Neuron (in vitro differentiated cells): ENCODE measurements at regions not wholly inside any gene's neighbourhood (a gene's known extent, or its start where the extent isn't known, plus 50 kb on each side); places are given as distances from the start of the nearest gene placed in this dataset.

Experiments
- H2AFZ ChIP-seq: one replicate; pipeline ENCODE4 v1.6.1; 2013; ENCODE audit warnings: low read depth, mild to moderate bottlenecking, inconsistent platforms, low read length, moderate library complexity
- H3K27me3 ChIP-seq: one replicate; pipeline ENCODE4 v1.6.1; 2013; ENCODE audit warnings: low read length; ENCODE audit not compliant: insufficient read depth
- H3K36me3 ChIP-seq: one replicate; pipeline ENCODE4 v1.6.1; 2013; ENCODE audit warnings: low read length; ENCODE audit not compliant: insufficient read depth
- H3K4me1 ChIP-seq: one replicate; pipeline ENCODE4 v1.6.1; 2013; ENCODE audit warnings: low read length; ENCODE audit not compliant: insufficient read depth
- H3K4me3 ChIP-seq: 2 replicates; pipeline ENCODE4 v1.5.1; 2013; ENCODE audit warnings: mild to moderate bottlenecking, low read length, moderate library complexity
- H3K9me3 ChIP-seq: one replicate; pipeline ENCODE4 v1.6.1; 2013; ENCODE audit warnings: low read length

DNA sequence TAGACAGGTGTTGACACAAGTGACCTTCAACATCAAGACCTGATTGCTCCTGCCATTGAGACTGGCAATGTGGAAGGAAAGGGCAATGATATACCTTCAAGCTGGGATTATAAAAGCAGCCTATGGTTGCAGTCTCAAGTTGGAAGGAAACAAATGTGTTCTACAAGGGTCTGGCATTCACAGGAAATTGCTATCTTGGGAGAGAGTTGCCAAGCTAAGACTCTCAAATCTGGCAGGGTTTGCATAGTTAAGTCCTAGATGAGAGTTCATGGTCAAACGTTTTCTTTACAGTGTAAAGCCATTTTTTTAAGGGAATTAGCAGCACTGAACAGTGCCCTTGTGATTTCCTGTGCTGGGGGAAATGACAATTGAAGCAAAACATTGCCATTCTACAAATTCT, 546.9 kb upstream of the CFAP20DC start:
- H2AFZ ChIP-seq = no peak overlapping the region
- peaks cover under 1% of the 10 kb centered on the region for H3K27me3 ChIP-seq
- H3K36me3 ChIP-seq = no peaks in the 10 kb centered on the region
- no peaks in the 10 kb centered on the region for H3K4me1 ChIP-seq
- H3K4me3 ChIP-seq = no peak overlapping the region
- H3K9me3 ChIP-seq = peaks cover 4% of the 10 kb centered on the region

DNA sequence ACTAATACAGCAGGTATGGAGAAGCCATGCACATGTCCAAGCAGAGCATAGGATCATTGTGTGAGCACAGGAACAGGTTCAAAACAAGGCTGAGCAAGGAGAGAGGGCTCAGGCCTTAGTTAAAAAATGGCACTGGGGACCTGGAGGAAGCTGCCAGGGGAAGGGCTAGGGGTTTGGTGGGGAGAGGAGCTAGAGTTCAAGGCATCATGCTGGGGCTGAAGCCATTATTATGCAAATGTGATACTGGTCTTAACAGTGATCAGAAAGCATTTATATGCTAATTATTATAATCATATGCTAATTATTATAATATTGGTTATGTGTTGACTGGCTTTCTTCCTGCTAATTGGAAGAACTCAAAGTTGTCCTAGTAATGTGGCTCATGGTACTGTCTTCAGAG, 546.0 kb upstream of the CFAP20DC start:
- Histone ChIP-seq H3K4me1 (no peaks in the 10 kb centered on the region), H2AFZ (no peak overlapping the region), H3K4me3 (no peak overlapping the region), H3K27me3 (no peaks in the 10 kb centered on the region), H3K9me3 (peaks cover 4% of the 10 kb centered on the region), H3K36me3 (no peaks in the 10 kb centered on the region)

DNA sequence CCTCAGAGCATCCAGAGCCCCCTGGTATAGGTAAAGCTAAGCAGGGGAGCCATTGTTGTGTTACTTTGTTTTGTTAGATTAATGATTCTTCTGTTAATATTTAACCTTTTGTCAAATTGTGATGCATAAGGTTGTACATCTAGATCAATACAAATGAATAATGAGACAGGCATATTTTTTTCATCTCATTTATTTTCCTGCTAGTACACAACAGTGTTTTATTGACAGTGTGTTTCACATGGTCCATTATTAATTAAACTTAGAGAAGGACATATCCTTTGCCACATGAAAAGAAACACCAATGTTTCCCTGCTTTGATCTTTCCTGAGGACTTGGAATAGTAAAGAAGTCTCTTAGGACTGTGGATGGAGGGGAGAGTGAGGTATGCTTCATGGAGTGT, 543.6 kb upstream of the CFAP20DC start:
- Histone ChIP-seq H3K36me3 (no peaks in the 10 kb centered on the region), H3K4me3 (no peak overlapping the region), H3K9me3 (peaks cover 4% of the 10 kb centered on the region), H2AFZ (no peak overlapping the region), H3K4me1 (no peaks in the 10 kb centered on the region), H3K27me3 (no peaks in the 10 kb centered on the region)

DNA sequence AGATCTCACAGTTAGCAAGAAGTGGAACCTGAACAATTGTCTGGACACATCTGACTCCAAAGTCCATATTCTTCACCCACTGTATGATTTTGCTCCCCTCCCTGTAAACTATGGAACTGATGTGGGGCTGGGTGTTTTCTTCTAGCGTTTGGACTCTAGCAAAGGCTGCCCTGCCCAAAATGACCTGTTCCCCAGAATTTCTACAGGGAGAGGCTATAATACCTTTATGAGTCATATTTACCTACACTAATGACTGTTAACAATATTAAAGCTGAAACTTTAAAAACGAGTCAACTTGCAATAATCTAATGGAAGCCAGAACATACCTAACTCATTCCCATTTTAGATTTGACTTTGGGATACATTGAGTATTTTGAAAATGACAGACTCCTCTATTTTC, 531.2 kb upstream of the CFAP20DC start:
- Histone ChIP-seq H3K9me3 (no peaks in the 10 kb centered on the region), H3K4me1 (no peaks in the 10 kb centered on the region), H3K4me3 (no peak overlapping the region), H3K27me3 (peaks cover 4% of the 10 kb centered on the region), H2AFZ (no peak overlapping the region), H3K36me3 (no peaks in the 10 kb centered on the region)

DNA sequence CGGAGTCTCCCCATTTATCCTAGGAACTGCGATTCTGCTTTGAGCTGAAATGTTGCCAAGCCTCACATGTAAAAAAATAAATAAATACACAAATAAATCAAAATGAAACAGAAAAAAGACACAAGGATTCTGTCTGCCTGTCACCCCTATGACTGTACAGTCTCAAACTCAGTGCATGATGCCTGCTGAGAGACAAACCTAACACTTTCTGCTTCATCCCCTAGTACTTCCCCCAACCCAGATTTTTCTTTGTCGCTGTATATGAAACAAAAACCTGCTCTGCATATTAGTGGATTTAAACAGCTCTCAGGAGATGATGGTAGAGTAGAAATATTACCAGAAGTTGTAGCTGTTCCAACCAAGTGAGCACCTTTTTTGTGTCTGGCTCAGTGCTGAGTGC, 530.7 kb upstream of the CFAP20DC start:
- Histone ChIP-seq H3K36me3 (no peaks in the 10 kb centered on the region), H3K27me3 (peaks cover 4% of the 10 kb centered on the region), H3K4me3 (no peak overlapping the region), H3K4me1 (no peaks in the 10 kb centered on the region), H3K9me3 (no peaks in the 10 kb centered on the region), H2AFZ (no peak overlapping the region)

DNA sequence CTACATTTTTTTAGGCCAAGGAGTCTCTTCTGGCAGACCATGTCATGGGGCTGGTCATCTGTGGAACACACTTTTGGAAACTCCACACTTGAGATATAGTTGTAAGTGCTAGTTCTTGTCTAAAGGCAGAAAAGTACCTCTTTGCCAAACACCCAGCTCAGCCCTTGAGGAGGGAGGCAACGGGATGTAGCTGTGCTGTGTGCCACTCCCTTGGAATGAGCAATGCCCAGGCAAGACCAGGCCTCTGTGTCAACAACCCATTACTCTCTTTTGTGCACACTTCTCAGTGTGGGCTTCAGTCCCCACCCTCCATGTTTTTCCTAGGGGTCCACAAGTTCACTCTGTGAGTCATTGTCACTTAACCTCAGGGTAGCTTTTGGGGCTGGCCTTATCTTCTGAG, 528.3 kb upstream of the CFAP20DC start:
- Histone ChIP-seq H3K36me3 (no peaks in the 10 kb centered on the region), H2AFZ (no peak overlapping the region), H3K4me3 (no peak overlapping the region)

DNA sequence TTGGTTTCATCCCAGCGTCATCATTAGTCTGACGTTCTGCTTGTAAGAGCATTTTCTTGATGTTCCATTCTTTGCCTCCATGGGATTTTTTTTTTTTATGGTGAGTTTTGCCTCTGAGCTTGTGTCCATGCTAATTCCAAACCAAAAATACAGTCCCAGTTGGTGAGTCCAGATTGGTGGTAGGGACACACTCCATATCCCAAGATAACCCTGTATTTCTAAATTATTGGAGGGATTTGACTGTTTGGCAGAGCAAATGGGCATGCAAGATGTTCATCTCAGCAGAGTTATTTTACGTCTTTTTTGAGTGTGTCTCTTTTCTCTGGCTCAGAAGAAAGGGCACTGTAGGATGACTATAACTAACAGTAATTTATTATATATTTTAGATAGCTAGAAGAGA, 526.8 kb upstream of the CFAP20DC start:
- H3K4me1 ChIP-seq = no peaks in the 10 kb centered on the region
- peaks cover under 1% of the 10 kb centered on the region for H3K27me3 ChIP-seq
- no peak overlapping the region for H3K4me3 ChIP-seq
- no peaks in the 10 kb centered on the region for H3K36me3 ChIP-seq
- H3K9me3 ChIP-seq = no peaks in the 10 kb centered on the region
- no peak overlapping the region for H2AFZ ChIP-seq

More for the DNA sequence above, 528.3 kb upstream of the CFAP20DC start:
- H3K4me1 ChIP-seq = no peaks in the 10 kb centered on the region
- peaks cover 4% of the 10 kb centered on the region for H3K27me3 ChIP-seq
- no peaks in the 10 kb centered on the region for H3K9me3 ChIP-seq

DNA sequence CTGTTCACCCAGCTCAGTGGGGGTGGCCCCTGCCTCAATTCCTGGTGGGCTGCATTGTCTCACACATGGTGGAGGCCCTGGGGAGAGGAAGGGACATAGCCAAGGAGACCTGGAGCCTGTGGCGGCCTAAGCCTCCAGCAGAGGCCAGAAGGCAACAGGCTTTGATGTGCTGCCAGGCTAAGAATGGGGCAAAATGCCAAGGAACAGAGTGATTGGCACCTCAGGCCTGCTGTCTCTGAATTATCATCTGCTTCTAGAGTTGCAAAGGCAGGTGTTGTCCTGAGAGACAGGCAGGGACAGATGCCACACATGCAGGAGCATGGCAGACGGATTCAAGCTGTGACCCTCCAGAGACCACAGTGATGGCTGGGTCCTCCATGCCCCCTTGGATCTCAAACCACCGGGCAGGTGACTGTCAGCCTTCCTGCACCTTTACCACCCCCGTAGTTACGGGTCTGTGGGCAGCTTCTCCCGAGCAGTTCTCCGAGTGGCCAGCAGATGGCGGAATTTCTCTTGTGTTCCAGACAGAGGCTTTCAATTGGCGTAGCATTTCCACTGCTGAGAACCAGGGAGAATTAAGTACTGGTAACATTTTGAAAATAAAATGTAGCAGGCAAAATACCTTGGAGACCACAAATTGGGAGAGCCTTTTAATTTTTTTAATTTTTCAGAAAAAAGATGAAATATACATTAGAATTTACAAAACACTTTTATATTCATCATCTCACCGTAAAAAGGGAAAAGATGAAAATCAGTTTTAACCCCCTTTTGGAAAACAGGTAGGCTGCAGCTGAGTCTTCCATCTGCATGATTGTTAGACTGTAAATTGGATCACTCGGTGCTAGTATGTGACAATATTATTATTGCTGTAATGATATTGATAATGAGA, 525.5 kb upstream of the CFAP20DC start:
- no peaks in the 10 kb centered on the region for H3K27me3 ChIP-seq
- no peaks in the 10 kb centered on the region for H3K9me3 ChIP-seq
- no peaks in the 10 kb centered on the region for H3K36me3 ChIP-seq
- H3K4me1 ChIP-seq = no peaks in the 10 kb centered on the region
- no peak overlapping the region for H3K4me3 ChIP-seq
- H2AFZ ChIP-seq = no peak overlapping the region

DNA sequence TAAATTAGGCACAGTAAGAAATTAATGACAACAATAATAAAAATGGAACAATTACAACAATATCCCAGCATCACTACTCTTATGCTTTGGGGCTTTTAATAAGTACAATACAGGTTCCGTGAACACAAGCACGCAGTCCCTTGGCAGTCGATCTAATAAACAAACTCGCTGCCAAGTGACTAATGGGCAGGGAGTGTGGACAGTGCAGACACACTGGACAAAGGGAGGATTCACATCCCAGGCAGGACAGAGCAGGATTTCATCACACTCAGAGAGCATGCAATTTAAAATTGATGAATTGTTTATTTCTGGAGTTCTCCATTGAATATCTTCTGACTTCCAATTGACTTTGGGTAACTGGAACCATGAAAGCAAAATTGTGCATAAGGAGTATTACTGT, 524.1 kb upstream of the CFAP20DC start:
- H3K36me3 ChIP-seq = no peaks in the 10 kb centered on the region

DNA sequence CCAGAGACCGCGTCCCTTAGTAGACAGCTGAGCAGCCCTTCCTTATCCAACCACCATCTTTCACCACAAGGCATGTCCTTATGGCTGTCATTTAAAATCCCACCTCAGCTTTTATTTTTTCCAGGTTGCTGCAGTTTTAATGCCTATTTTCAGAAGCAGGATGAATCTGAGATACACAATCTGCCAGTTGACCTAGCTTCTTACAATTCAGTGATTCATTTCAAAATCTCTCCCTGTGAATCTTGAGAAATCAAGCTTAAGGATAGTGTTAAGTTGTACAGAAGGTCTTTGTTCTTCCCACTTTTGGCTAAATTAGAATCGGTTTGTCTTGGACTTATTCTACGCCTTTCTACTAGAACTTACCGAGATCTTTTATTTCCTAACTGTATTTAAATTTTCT, 522.3 kb upstream of the CFAP20DC start:
- H3K4me1 ChIP-seq = no peaks in the 10 kb centered on the region
- H3K9me3 ChIP-seq = no peaks in the 10 kb centered on the region
- no peak overlapping the region for H3K4me3 ChIP-seq
- H3K27me3 ChIP-seq = no peaks in the 10 kb centered on the region
- H3K36me3 ChIP-seq = no peaks in the 10 kb centered on the region
- no peak overlapping the region for H2AFZ ChIP-seq

More for the DNA sequence above, 524.1 kb upstream of the CFAP20DC start:
- no peaks in the 10 kb centered on the region for H3K27me3 ChIP-seq
- no peaks in the 10 kb centered on the region for H3K4me1 ChIP-seq
- H3K9me3 ChIP-seq = no peaks in the 10 kb centered on the region
- no peak overlapping the region for H2AFZ ChIP-seq
- no peak overlapping the region for H3K4me3 ChIP-seq

DNA sequence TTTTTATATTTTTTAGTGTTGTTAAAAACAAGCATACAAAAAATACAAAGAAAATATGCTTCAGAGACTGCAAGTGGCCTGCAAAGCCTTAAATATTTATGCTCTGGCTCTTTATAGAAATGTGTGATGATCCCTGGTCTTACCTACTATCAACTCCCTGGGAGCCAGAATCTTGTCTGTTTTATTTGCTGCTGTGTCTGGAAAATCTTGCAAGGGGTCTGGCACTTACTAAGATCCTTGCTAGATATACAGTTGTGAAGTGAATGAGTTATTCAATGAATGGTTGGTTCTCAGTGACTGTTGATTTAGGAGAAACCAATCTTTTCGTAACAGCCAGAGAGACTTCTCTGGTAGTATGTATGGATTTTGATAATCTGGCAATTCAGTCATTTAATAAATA, 521.0 kb upstream of the CFAP20DC start:
- Histone ChIP-seq H3K4me3 (no peak overlapping the region), H3K4me1 (no peaks in the 10 kb centered on the region), H2AFZ (no peak overlapping the region), H3K27me3 (no peaks in the 10 kb centered on the region), H3K36me3 (no peaks in the 10 kb centered on the region), H3K9me3 (no peaks in the 10 kb centered on the region)

DNA sequence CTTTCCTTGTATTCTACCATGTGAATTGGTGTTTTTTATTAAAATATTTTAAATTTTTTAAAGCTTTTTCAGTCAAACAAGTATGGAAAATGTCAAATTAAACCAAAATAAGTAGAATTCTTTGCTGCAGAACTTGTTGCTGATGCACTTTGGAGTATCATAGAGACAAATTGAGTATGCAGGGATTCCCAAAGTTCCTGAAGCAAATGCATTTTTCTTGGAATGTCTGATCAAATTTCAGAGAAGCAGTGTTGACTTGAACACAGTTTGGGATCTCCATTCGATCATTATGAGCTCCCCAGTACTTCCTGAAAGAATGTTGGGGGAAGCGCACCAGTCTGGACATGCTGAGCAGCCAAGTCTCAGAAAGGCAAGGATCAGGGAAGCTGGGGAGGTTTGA, 517.8 kb upstream of the CFAP20DC start:
- Histone ChIP-seq H3K9me3 (no peaks in the 10 kb centered on the region), H2AFZ (no peak overlapping the region), H3K27me3 (no peaks in the 10 kb centered on the region), H3K4me3 (no peak overlapping the region), H3K36me3 (no peaks in the 10 kb centered on the region), H3K4me1 (no peaks in the 10 kb centered on the region)

DNA sequence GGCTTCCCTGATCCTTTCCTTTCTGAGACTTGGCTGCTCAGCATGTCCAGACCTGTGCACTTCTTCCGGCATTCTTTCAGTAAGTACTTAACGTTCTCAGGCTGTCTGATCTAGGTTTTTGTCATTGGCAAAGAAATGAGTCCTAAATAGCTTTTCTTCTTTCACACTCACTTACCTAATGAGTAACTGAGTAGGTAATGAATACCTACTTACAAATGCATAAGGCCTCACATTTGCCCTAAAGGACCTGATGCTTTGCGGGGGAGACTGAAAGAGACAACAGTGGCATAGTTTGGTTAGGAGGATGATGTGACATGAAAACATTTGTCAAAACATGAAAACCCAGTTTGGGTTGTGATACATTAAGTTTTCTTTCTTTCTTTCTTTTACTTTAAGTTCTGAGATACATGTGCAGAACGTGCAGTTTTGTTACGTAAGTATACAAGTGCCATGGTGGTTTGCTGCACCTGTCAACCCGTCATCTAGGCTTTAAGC, 516.7 kb upstream of the CFAP20DC start:
- H3K4me1 ChIP-seq = no peaks in the 10 kb centered on the region

DNA sequence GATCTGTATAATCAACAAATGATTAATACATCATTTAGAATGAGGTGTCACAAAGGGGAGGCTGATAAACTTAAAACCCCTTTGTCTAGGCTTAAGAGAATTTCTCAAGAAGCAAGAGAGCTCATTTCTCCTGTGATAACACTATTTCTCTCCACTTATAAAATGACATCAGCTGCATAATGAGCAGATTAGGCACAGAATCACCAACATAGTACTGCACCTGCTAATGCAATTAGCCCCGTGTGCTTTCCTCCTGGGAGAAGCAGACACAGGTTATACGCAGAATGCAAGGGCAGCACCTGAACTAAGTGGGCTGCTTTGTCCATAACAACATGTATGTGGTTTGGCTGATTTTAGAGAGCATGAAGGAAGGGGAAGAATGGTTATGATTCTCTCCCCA, 515.3 kb upstream of the CFAP20DC start:
- H3K27me3 ChIP-seq = no peaks in the 10 kb centered on the region
- peaks cover 14% of the 10 kb centered on the region for H3K4me1 ChIP-seq
- H3K4me3 ChIP-seq = no peak overlapping the region
- no peaks in the 10 kb centered on the region for H3K36me3 ChIP-seq
- H2AFZ ChIP-seq = no peak overlapping the region
- no peaks in the 10 kb centered on the region for H3K9me3 ChIP-seq

More for the DNA sequence above, 516.7 kb upstream of the CFAP20DC start:
- no peaks in the 10 kb centered on the region for H3K27me3 ChIP-seq
- no peak overlapping the region for H2AFZ ChIP-seq
- H3K4me3 ChIP-seq = no peak overlapping the region
- H3K9me3 ChIP-seq = no peaks in the 10 kb centered on the region
- no peaks in the 10 kb centered on the region for H3K36me3 ChIP-seq
